ENCODE measurements at regions not wholly inside any gene's neighbourhood (a gene's known extent, or its start where the extent isn't known, plus 50 kb on each side); places are given as distances from the start of the nearest gene placed in this dataset.
A peak's percentile ranks its signal among the peaks of the same experiment; 100 is the strongest.

DNA sequence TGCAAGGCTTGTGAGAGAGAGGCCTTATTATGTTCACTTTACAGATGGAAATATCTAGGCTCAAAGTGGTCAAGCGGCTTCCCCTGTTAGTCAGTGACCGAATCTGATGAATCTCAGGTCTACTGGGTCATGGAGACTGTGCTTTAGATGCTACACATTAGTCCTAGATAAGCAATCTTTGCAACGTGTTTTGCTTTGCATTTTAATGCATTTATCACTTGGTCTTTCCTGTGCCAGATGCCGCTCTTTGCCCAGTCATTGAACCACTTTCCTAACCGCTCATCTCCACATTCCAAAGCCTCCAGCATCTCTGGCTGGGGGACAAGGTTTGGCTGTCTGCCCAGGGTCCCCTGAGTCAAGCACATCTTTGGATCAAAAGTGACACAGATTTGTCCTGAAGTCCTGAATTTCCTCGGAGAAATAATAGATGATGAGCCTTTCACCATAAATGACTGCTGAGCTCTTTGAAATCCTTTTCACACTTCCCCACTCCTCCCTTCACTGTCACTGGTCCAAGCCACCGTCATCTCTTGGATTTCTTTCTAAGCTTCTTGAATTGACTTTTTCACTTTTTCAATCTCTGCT, 96.0 kb upstream of the USP24 start:
- TF ChIP-seq, protein P1, sequence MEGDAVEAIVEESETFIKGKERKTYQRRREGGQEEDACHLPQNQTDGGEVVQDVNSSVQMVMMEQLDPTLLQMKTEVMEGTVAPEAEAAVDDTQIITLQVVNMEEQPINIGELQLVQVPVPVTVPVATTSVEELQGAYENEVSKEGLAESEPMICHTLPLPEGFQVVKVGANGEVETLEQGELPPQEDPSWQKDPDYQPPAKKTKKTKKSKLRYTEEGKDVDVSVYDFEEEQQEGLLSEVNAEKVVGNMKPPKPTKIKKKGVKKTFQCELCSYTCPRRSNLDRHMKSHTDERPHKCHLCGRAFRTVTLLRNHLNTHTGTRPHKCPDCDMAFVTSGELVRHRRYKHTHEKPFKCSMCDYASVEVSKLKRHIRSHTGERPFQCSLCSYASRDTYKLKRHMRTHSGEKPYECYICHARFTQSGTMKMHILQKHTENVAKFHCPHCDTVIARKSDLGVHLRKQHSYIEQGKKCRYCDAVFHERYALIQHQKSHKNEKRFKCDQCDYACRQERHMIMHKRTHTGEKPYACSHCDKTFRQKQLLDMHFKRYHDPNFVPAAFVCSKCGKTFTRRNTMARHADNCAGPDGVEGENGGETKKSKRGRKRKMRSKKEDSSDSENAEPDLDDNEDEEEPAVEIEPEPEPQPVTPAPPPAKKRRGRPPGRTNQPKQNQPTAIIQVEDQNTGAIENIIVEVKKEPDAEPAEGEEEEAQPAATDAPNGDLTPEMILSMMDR (IDR thresholded peaks at IDR 0.05; ENCODE audit: low read depth, low read length, missing control alignments) = no peak
- DNase-seq (ENCODE audit: extremely low read depth, low read depth) = peak; percentile 26
- no peak overlapping the region for H3K4me3 ChIP-seq (replicated peaks; ENCODE audit: low read depth, low read length)

DNA sequence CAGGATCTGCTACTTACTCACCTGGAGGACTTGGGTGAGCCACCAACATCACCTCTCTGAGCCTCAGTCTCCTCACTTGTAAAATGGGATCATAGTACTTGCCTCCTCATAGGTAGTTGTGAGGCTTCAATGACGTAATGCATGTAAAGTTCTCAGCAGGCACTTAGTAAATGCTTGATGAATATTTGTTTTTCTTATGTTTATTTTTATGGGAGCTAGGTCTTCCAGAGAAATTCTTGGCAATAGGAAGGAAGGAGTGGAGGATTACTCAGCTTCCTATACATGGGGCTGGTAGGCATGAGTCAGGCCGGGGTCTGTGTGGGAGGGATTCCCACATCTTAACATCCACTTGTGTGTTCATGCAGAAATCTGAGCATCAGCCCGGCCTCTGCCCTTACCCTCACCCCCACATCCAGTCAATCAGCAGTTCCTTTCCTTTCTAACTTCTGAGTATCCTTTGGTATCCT, 95.4 kb upstream of the USP24 start:
- no peak overlapping the region for H3K4me3 ChIP-seq (replicated peaks; ENCODE audit: low read depth, low read length)
- peak; percentile 96 for DNase-seq (ENCODE audit: extremely low read depth, low read depth)
- TF ChIP-seq, protein P1 (IDR thresholded peaks at IDR 0.05; ENCODE audit: low read depth, low read length, missing control alignments) = no peak

DNA sequence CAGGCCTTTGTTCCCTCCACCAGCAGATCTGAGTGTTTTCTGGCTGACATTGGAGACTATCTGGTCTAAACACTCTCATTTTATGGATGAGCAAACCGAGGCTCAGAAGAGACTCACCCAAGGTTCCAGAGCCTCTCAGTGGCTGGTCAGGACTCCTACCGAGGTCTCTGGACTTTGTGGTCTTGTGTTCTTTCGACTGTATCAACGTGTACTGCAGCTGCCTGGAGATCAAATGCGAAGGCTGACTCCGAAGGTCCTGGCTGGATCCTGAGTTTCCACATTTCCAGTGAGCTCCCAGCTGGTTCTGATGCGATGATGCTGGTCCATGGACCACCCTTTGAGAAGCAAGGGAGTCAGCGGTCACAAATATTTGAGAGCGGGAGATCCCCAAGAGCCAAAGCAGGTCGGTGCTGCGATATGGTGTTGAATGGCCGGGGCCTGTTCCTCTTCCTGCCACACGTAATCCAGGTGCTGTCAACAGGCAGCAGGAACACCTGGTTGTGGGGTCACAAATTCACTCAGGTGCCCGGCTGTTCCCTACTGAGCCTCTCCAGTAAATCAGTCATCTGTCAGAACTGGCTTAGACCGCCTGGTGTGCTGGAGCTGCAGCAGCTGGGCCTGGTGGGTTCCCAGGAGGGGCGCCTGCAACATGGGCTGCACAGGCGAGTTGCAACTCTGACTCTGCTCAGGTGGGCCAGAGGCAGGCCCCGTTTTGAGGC, 94.8 kb upstream of the USP24 start:
- TF ChIP-seq, protein P1 (IDR thresholded peaks at IDR 0.05; ENCODE audit: low read depth, low read length, missing control alignments) = no peak
- no peak for DNase-seq (ENCODE audit: extremely low read depth, low read depth)

DNA sequence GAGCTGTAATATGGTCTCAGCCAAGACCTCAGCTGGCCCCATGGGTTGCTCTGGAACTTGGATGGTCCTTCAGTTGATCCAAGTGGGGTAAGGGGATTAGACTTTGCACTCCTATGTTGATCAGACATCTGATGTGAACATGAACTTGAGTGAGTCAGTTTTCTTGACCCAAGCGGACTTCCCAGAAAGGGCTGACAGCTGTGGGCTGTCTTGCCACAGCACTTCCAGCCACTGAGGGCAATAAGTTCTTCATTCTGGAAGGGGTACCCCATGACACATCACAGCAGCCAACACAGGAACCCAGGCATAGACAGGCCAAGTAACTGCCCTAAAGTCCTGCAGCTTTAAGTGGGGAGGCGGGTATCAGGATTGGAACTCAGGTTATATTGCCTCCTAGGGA, 93.9 kb upstream of the USP24 start:
- TF ChIP-seq, protein P1 (IDR thresholded peaks at IDR 0.05; ENCODE audit: low read depth, low read length, missing control alignments) = no peak
- H3K4me3 ChIP-seq (replicated peaks; ENCODE audit: low read depth, low read length) = no peak overlapping the region
- no peak for DNase-seq (ENCODE audit: extremely low read depth, low read depth)

More for the DNA sequence above, 94.8 kb upstream of the USP24 start:
- H3K4me3 ChIP-seq (replicated peaks; ENCODE audit: low read depth, low read length) = no peak overlapping the region

DNA sequence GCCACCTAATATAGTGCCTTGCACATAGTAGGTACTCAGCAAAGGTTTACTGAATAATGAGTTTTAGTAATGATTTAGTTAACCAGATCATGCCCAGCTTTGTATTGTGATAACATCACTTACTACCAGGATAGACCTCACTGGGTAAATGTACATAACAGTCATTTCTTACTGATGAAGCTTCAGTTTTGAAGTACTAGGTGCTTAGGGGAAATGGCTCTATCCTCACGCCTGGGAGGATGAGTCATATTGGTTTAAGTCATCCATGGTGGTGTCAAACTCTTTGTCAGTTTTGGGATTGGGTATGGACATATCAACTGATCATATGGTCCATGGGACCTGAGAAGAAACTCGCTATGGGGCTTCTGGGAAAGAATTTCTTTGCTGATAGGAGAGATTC, 90.6 kb upstream of the USP24 start:
- H3K4me3 ChIP-seq (replicated peaks; ENCODE audit: low read depth, low read length) = no peak overlapping the region
- TF ChIP-seq, protein P1 (IDR thresholded peaks at IDR 0.05; ENCODE audit: low read depth, low read length, missing control alignments) = no peak
- DNase-seq (ENCODE audit: extremely low read depth, low read depth) = no peak

DNA sequence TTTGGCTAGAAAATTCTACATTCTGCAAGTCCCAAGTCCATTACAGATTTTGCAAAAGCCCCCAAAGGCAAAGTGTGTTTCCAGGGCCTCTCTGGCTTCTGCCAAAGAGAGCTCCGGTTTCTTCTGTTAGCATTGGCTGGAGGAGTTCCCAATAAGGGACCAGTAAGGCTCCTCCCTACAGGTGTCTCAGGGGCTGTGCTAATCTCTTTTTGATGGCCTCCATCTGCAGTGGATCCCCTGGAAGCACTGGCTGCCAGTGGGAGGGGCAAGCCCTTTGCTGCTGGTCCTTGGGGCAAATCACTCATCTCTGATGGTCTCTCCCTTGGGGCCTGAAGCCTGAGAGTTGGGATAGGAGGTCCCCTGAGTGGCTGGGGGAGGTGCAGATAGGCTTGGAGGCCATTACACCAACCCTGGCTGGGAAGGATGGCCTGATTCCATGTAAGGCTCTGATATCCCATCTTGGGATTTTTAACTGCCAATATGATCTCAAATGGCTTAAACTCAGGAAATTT, 89.1 kb upstream of the USP24 start:
- H3K4me3 ChIP-seq (replicated peaks; ENCODE audit: low read depth, low read length) = no peak overlapping the region
- TF ChIP-seq, protein P1 (IDR thresholded peaks at IDR 0.05; ENCODE audit: low read depth, low read length, missing control alignments) = no peak
- DNase-seq (ENCODE audit: extremely low read depth, low read depth) = no peak

Measured in HFF-Myc (cell line).